GM12891 (cell line): ENCODE measurements at regions not wholly inside any gene's neighbourhood (a gene's known extent, or its start where the extent isn't known, plus 50 kb on each side); places are given as distances from the start of the nearest gene placed in this dataset.
"Not testable (repeated sequence)": the region's sequence is repeated elsewhere in the genome, so short reads cannot be mapped to it uniquely, and the experiment has no call there.

Experiments
- DNase-seq: peaks from one replicate; pipeline ENCODE4 v3.0.0; 2011; ENCODE audit warnings: low spot score; ENCODE audit not compliant: insufficient read length
- FAIRE-seq: peaks from 2 replicates; lab custom pipeline; 2011; peaks lifted over from hg19 to GRCh38; lab: Jason Lieb, UNC
- PAX5 ChIP-seq: IDR thresholded peaks from 2 replicates; pipeline ENCODE4 v1.6.1; 2011; ENCODE audit warnings: low read length, moderate library complexity, mild to moderate bottlenecking; ENCODE audit not compliant: insufficient read depth, severe bottlenecking
- POLR2A ChIP-seq: IDR thresholded peaks from 2 replicates; pipeline ENCODE4 v1.6.1; 2011; ENCODE audit warnings: low read depth, low read length, control low read depth
- POLR2AphosphoS5 ChIP-seq: IDR thresholded peaks from 2 replicates; pipeline ENCODE4 v1.6.1; 2011; ENCODE audit warnings: low read depth, low read length, control low read depth
- POU2F2 ChIP-seq: IDR thresholded peaks from 2 replicates; pipeline ENCODE4 v1.6.1; 2011; ENCODE audit warnings: low read depth, mild to moderate bottlenecking, control low read depth, low read length, moderate library complexity
- SPI1 ChIP-seq: IDR thresholded peaks from 2 replicates; pipeline ENCODE4 v1.6.1; 2011; ENCODE audit warnings: low read depth, low read length, control low read depth
- TAF1 ChIP-seq: IDR thresholded peaks from 2 replicates; pipeline ENCODE4 v1.6.1; 2011; ENCODE audit warnings: low read depth, low read length, control low read depth

DNA sequence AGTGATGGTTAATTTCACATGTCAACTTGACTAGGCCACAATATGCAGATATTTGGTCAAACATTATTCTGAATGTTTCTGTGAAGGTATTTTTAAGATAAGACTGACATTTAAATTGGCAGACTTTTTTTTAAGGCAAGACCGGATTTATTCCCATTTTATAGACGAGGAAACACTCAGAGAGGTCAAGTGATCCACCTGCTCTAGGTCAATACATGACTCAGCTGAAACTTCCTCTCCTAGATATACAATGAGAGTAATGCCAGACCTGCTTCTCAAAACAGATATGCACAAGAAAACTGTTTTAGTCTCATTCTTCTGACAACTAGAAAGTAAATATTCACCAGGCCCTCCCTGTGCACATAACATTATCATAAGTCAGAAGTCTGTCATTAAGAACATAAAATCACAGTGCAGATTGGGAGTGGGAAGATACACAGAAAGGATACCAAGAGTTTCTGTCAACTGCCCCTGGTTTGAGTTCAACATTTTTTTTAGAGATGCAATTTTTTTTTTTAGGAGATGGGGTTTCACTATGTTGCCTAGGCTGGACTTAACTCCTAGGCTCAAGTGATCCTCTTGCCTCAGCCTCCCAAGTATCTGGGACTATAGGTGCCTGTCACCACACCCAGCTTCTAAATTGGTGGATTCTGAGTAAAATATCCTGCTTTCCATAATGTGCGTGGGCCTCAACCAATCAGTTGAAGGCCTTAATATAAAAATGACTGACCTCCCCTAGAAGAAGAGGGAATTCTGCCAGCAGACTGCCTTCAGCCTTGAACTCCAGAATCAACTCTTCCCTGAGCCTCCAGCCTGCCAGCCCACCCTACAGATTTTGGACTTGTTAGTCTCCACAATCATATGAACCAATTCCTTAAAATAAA lies 121.4 kb downstream of the ZFAND4 start:
- TF ChIP-seq POLR2A (no peak), PAX5 (no peak), POU2F2 (no peak), TAF1 (no peak), POLR2AphosphoS5 (no peak), SPI1 (no peak)
- no peak for FAIRE-seq
- no peak for DNase-seq

DNA sequence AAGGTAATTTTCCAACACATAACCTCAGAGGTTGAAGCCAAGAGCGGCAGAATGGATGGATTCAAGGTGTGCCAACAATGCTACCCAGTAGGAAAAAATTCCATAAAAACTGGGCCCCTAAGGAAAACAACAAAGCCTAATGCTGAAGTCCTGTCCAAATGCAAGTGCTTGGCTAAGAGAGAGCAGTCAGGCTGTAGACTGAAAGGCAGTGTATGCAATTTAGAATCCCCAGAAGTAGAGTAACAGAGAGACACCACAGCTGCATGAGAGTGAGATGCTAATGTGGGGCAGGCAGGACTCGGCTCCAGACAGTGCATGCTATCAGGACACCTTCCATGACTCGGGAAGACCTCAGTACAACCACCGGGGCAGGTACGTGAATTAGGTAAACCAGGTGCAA lies 124.5 kb downstream of the ZFAND4 start:
- TF ChIP-seq POLR2A: no peak
- TF ChIP-seq PAX5: no peak
- no peak for TF ChIP-seq TAF1
- no peak for TF ChIP-seq POU2F2
- TF ChIP-seq SPI1: no peak
- TF ChIP-seq POLR2AphosphoS5: no peak
- DNase-seq (no peak), FAIRE-seq (no peak)

DNA sequence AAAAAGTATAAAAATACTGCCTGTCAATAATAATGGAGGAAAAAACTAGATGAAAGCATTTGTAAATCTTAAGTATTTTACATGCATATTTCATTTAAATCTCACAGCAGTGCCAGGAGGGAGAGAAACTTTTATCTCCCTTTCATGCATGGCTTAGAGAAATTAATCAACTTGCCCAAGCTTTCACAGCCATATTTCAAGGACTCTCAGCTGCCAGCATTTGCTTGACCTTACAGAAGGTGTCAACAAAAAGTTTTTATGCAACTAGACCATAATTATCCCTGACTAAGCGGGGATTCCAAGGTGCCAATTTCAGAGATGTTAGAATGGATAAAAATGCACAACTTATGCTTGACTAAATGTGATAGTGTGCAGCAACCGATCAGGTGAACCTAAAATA lies 125.4 kb downstream of the ZFAND4 start:
- DNase-seq (no peak), FAIRE-seq (no peak)
- no peak for TF ChIP-seq SPI1
- TF ChIP-seq POU2F2: no peak
- no peak for TF ChIP-seq POLR2A
- TF ChIP-seq TAF1: no peak
- TF ChIP-seq PAX5: no peak
- TF ChIP-seq POLR2AphosphoS5: no peak

DNA sequence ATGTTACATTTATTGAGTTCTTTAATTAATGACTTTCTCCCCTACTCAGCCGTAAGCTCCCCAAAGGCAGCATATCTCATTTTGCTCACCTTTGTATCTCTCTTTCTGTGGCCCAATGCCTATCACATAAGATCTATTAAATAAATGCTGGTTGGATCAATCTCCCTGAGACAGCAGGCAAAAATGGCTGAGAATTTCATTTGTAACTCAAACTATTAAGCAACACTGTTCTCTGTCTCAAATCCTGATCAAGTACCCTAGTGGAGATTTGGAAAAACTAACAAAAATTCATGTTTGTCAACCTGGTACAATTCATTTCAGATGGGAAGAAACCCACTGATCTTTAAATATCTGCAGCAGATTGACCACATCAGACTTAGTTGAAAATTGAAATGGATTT lies 127.4 kb downstream of the ZFAND4 start:
- DNase-seq: no peak

DNA sequence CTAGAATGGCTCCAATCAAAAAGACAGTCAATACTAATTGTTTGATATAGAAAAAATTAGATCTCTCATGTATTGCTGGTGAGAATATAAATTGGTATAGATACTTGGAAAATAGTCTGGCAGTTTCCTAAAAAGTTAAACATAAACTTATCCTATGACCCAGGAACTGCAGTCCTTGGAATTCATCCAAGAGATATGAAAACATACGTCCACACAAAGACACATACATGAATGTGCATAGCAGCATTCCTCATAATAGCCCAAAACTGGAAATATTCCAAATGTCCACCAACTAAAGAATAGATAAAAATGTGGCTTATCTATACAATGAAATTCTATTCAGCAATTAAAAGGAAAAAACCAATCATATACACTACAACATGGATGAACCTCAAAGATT lies 128.4 kb downstream of the ZFAND4 start:
- FAIRE-seq (no peak), DNase-seq (no peak)
- TF ChIP-seq POU2F2: no peak
- TF ChIP-seq POLR2A: no peak
- TF ChIP-seq TAF1: no peak
- no peak for TF ChIP-seq SPI1

More for the DNA sequence above, 127.4 kb downstream of the ZFAND4 start:
- FAIRE-seq: no peak
- TF ChIP-seq POLR2AphosphoS5: no peak
- TF ChIP-seq POU2F2: no peak

DNA sequence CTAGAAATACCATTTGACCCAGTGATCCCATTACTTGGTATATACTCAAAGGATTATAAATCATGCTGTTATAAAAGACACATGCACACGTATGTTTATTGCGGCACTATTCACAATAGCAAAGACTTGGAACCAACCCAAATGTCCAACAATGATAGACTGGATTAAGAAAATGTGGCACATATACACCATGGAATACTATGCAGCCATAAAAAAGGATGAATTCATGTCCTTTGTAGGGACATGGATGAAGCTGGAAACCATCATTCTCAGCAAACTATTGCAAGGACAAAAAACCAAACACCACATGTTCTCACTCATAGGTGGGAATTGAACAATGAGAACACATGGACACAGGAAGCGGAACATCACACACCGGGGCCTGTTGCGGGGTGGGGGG lies 131.5 kb downstream of the ZFAND4 start:
- FAIRE-seq, DNase-seq: not testable (repeated sequence)

DNA sequence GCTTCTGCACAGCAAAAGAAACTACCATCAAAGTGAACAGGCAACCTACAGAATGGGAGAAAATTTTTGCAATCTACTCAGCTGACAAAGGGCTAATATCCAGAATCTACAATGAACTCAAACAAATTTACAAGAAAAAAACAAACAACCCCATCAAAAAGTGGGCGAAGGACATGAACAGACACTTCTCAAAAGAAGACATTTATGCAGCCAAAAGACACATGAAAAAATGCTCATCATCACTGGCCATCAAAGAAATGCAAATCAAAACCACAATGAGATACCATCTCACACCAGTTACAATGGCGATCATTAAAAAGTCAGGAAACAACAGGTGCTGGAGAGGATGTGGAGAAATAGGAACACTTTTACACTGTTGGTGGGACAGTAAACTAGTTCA lies 132.0 kb downstream of the ZFAND4 start:
- not testable (repeated sequence) for DNase-seq, FAIRE-seq

DNA sequence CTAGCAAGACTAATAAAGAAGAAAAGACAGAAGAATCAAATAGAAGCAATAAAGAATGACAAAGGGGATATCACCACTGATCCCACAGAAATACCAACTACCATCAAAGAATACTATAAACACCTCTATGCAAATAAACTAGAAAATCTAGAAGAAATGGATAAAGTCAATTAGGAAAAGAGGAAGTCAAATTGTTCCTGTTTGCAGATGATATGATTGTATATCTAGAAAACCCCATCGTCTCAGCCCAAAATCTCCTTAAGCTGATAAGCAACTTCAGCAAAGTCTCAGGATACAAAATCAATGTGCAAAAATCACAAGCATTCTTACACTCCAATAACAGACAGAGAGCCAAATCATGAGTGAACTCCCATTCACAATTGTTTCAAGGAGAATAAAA lies 133.0 kb downstream of the ZFAND4 start:
- FAIRE-seq: not testable (repeated sequence)

DNA sequence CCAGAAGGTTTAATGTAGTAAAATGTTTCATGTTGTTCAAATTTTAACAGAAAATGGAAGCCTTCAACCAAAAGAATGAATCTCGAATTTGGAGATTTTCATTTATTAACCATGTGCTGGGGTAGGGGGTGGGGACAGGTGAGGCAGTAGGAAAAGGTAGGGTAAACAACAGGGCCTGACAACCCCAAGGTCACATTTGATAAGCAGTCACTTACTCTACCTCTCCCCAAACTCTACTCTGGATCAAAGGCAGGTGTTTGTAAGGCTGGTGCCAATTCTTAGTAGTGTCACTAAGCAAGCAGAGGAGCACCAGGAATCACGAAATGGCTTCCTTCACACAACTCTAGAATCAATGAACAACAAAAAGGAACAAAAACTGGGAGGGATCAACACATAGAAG lies 138.0 kb downstream of the ZFAND4 start:
- no peak for DNase-seq
- no peak for FAIRE-seq
- TF ChIP-seq POU2F2 (no peak), POLR2AphosphoS5 (no peak), SPI1 (no peak), TAF1 (no peak), POLR2A (no peak), PAX5 (no peak)

More for the DNA sequence above, 133.0 kb downstream of the ZFAND4 start:
- DNase-seq: not testable (repeated sequence)

DNA sequence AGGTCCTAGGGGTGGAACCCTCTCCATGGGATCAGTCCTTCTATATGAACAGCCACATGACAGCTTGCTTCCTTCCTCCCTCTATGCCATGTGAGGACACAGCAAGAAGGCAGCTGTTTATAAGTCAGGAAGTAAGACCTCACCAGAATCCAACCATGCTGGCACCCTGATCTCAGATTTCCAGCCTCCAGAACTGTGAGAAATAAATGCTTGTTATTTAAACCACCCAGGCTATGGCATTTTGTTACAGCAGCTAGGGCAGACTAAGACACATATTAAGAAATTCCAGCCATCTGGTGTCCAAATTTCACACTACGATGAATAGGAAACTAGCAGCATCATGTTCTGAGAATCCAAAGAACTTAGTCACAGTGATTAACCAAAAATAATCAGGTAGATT lies 140.1 kb downstream of the ZFAND4 start:
- FAIRE-seq (no peak), DNase-seq (no peak)
- no peak for TF ChIP-seq POLR2AphosphoS5
- TF ChIP-seq POLR2A: no peak
- no peak for TF ChIP-seq TAF1
- no peak for TF ChIP-seq PAX5
- no peak for TF ChIP-seq POU2F2
- TF ChIP-seq SPI1: no peak

DNA sequence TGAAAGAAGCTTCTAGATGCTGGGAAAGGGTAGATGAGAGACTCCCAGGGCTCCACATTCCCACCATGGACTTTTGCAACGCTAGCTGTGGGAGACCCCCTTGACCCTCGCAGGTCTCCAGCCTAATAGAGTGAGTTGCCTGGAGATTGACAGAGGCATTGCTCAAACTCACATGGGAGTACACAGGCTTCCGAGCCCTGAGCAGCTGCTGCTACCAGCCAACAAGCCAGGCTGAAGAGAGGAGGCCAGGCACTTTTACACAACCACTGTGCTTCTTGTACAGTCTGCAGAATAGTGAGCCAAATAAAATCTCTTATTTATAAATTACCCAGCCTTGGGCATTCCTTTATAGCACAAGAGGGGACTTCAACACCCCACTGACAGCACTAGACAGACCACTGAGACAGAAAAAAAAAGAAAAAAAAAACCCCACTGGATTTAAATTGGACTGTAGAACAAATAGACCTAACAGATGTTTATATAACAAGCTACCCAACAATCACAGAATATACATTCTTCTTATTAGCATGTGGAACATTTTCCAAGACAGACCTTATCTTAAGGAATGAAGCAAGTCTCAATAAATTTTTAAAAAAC lies 146.2 kb downstream of the ZFAND4 start:
- DNase-seq (no peak), FAIRE-seq (no peak)
- no peak for TF ChIP-seq TAF1
- no peak for TF ChIP-seq POLR2A
- TF ChIP-seq SPI1: no peak
- no peak for TF ChIP-seq PAX5
- TF ChIP-seq POU2F2: no peak
- no peak for TF ChIP-seq POLR2AphosphoS5
